ENCODE measurements at regions not wholly inside any gene's neighbourhood (a gene's known extent, or its start where the extent isn't known, plus 50 kb on each side); places are given as distances from the start of the nearest gene placed in this dataset.

GRCh38 chr22:46070215-46070802 lies 80.0 kb upstream of the PPARA start:
- no peak for DNase-seq (ENCODE audit: low spot score)
- TF ChIP-seq CTCF (IDR thresholded peaks at IDR 0.05; ENCODE audit: extremely low read depth, missing control alignments), result no peak

- peak; percentile 67 for DNase-seq (ENCODE audit: low spot score)
- no peak for TF ChIP-seq CTCF (IDR thresholded peaks at IDR 0.05; ENCODE audit: extremely low read depth, missing control alignments)
Observed at GRCh38 chr22:46070803-46071450, 79.4 kb upstream of the PPARA start.

GRCh38 chr22:46071451-46072109 lies 78.7 kb upstream of the PPARA start:
- no peak for TF ChIP-seq CTCF (IDR thresholded peaks at IDR 0.05; ENCODE audit: extremely low read depth, missing control alignments)
- DNase-seq (ENCODE audit: low spot score), result no peak

GRCh38 chr22:46072110-46072881 lies 78.0 kb upstream of the PPARA start:
- TF ChIP-seq CTCF (IDR thresholded peaks at IDR 0.05; ENCODE audit: extremely low read depth, missing control alignments), result no peak
- DNase-seq (ENCODE audit: low spot score), result peak; percentile 73

- DNase-seq (ENCODE audit: low spot score), result no peak
- TF ChIP-seq CTCF (IDR thresholded peaks at IDR 0.05; ENCODE audit: extremely low read depth, missing control alignments), result no peak
Observed at GRCh38 chr22:46072981-46073682, 77.2 kb upstream of the PPARA start.

GRCh38 chr22:46073683-46074504 lies 76.4 kb upstream of the PPARA start:
- no peak for DNase-seq (ENCODE audit: low spot score)
- no peak for TF ChIP-seq CTCF (IDR thresholded peaks at IDR 0.05; ENCODE audit: extremely low read depth, missing control alignments)

All from GM20000 (cell line).